CD4-positive, CD25-positive, alpha-beta regulatory T cell (primary cell): ENCODE measurements at regions not wholly inside any gene's neighbourhood (a gene's known extent, or its start where the extent isn't known, plus 50 kb on each side); places are given as distances from the start of the nearest gene placed in this dataset.
"Not testable (repeated sequence)": the region's sequence is repeated elsewhere in the genome, so short reads cannot be mapped to it uniquely, and the experiment has no call there.

Experiments
- ATAC-seq, 2 donors: fragments of 150-1000 bp; cut with Tn5 transposase; one replicate each; pipeline ENCODE4 v1.10.0; 2021; ENCODE audit warnings: low read depth in 2 of 2, moderate number of reproducible peaks in 2 of 2, moderate library complexity in 1 of 2
- DNase-seq, 3 donors: peaks; one replicate each; pipeline versions ENCODE4 v3.0.0 to v3.0.0-alpha.2; 2012 to 2022; ENCODE audit warnings: mixed read lengths in 1 of 3
- H3K27ac ChIP-seq: one replicate; pipeline ENCODE4 v1.7.0; 2013; ENCODE audit warnings: mild to moderate bottlenecking, low read length; ENCODE audit not compliant: insufficient read depth, poor library complexity, severe bottlenecking
- H3K27me3 ChIP-seq: one replicate; pipeline ENCODE4 v1.7.0; 2013; ENCODE audit warnings: low read length; ENCODE audit not compliant: control insufficient read depth, insufficient read depth
- H3K36me3 ChIP-seq: one replicate; pipeline ENCODE4 v1.7.0; 2013; ENCODE audit warnings: mild to moderate bottlenecking, low read length, moderate library complexity; ENCODE audit not compliant: control insufficient read depth, insufficient read depth
- H3K4me1 ChIP-seq: 2 replicates; pipeline ENCODE4 v1.7.0; 2013; ENCODE audit warnings: mild to moderate bottlenecking, low read length; ENCODE audit not compliant: insufficient read depth, control insufficient read depth, poor library complexity, severe bottlenecking
- H3K4me3 ChIP-seq: one replicate; pipeline ENCODE4 v1.7.0; 2013; ENCODE audit warnings: low read depth, mild to moderate bottlenecking, low read length, moderate library complexity
- H3K9me3 ChIP-seq, 2 experiments: 1 replicate in 1 of 2; 2 replicates in 1 of 2; pipeline ENCODE4 v1.7.0; 2013; ENCODE audit warnings: low read length in 2 of 2, mild to moderate bottlenecking in 1 of 2, moderate library complexity in 1 of 2; ENCODE audit not compliant: control insufficient read depth in 2 of 2
- H3K27ac Mint-ChIP-seq, 3 donors: one replicate each; pipeline ENCODE4 v1.8.0; 2020 to 2022; ENCODE audit warnings: mild to moderate bottlenecking in 3 of 3, mixed read lengths in 3 of 3, moderate library complexity in 2 of 3
- H3K27me3 Mint-ChIP-seq: one replicate; pipeline ENCODE4 v1.8.0; 2022; ENCODE audit warnings: mild to moderate bottlenecking, mixed read lengths
- H3K36me3 Mint-ChIP-seq: one replicate; pipeline ENCODE4 v1.8.0; 2020; ENCODE audit warnings: mixed read lengths
- H3K4me1 Mint-ChIP-seq, 4 donors: one replicate each; pipeline ENCODE4 v1.8.0; 2020 to 2022; ENCODE audit warnings: mixed read lengths in 4 of 4, mild to moderate bottlenecking in 1 of 4
- H3K4me3 Mint-ChIP-seq, 4 donors: one replicate each; pipeline ENCODE4 v1.8.0; 2020 to 2022; ENCODE audit warnings: mild to moderate bottlenecking in 4 of 4, mixed read lengths in 4 of 4, moderate library complexity in 3 of 4
- H3K9me3 Mint-ChIP-seq, 7 donors: one replicate each; pipeline ENCODE4 v1.8.0; 2020 to 2022; ENCODE audit warnings: mixed read lengths in 7 of 7, mild to moderate bottlenecking in 3 of 7, moderate library complexity in 2 of 7

DNA sequence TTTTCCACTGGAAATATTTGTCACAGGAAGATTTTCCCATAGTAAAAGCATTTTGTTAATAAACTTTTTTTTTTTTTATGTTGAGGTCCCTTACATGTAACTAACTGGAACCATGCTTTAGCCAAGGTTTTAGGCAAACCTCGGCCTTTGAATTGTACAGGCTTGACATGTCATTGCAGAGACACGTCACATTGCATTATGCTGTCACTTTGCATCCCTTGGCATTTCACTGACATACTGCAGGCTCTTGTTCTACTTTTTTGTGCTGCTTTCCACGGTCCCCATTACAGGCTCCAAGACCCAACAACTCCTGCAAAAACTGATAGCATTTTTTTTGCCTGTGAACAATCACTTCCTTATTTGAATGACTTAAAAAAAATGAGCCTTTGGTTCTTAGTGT lies 724.3 kb downstream of the TTLL7 start:
- not testable (repeated sequence) for H3K36me3 Mint-ChIP-seq, H3K4me1 Mint-ChIP-seq, H3K4me3 Mint-ChIP-seq, H3K9me3 Mint-ChIP-seq, ATAC-seq, H3K27me3 ChIP-seq, H3K27ac Mint-ChIP-seq, DNase-seq, H3K4me3 ChIP-seq, H3K9me3 ChIP-seq, H3K36me3 ChIP-seq, H3K4me1 ChIP-seq, H3K27ac ChIP-seq, H3K27me3 Mint-ChIP-seq

DNA sequence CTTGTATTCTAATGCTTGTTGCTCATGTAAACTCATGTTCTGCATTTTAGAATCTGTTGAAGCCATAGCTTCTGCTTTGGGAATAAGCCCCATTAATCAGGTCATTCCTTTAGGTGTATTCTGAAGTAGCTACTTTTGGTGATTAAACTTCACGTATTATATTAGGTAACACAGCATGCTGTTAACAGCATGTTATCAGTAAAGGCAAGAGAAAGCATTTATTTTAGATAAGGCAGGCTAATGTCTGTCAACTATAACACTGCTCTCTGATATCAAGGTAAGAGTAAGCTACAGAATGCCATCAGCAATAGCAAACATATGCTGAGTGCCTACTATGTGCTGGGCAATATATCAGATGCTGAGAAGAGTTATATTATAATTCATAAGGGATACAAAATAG lies 726.4 kb downstream of the TTLL7 start:
- not testable (repeated sequence) for H3K9me3 Mint-ChIP-seq, H3K27me3 Mint-ChIP-seq, H3K4me1 Mint-ChIP-seq, H3K27ac ChIP-seq, ATAC-seq, H3K27me3 ChIP-seq, H3K4me3 Mint-ChIP-seq, H3K36me3 ChIP-seq, H3K4me1 ChIP-seq, H3K4me3 ChIP-seq, H3K27ac Mint-ChIP-seq, H3K9me3 ChIP-seq, H3K36me3 Mint-ChIP-seq, DNase-seq

DNA sequence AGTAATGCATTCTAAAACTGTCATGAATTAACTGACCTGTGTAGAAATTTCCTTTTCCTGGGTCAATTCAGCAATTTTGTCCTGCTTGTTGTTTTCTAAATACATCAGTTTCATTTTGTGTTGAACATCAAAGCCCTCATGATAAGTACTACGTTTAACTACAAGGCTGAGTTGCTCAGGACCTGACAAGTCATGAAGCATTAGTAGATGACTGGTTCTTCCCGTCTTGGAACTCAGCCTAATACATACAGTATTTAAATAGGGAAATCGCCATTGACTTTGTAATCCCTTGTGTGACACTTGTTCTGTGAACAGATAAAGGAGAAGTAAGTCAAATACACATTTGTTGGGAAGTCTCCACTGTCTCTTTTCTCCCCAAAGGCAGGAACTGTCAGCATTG lies 727.1 kb downstream of the TTLL7 start:
- H3K4me3 Mint-ChIP-seq = not testable (repeated sequence)

DNA sequence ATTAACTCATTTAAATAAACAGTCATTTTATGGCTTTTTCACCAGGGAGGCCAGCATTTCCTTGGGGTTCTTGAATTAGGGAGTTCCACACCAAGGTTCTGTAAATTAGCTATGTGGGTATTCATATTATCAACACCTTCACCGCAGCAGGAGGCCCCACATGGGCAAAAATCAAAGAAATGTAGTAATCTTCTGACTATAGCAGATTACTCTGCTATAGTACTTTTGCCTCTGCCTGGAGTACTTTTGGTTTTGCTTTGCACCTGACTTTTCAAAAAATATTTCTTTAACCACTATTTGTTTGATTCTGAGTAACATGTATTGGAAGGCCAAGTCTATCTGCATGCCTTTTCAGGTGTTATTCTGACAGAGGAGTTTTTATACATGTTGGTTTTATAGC lies 728.1 kb downstream of the TTLL7 start:
- not testable (repeated sequence) for H3K9me3 Mint-ChIP-seq, H3K4me3 Mint-ChIP-seq, H3K27ac ChIP-seq, DNase-seq, H3K27ac Mint-ChIP-seq, ATAC-seq, H3K27me3 Mint-ChIP-seq, H3K4me1 ChIP-seq, H3K4me1 Mint-ChIP-seq, H3K9me3 ChIP-seq, H3K36me3 Mint-ChIP-seq, H3K36me3 ChIP-seq, H3K4me3 ChIP-seq, H3K27me3 ChIP-seq

More for the DNA sequence above, 727.1 kb downstream of the TTLL7 start:
- ATAC-seq, H3K4me3 ChIP-seq, H3K27me3 Mint-ChIP-seq, H3K36me3 ChIP-seq, H3K4me1 Mint-ChIP-seq, H3K27me3 ChIP-seq, H3K27ac Mint-ChIP-seq, H3K36me3 Mint-ChIP-seq, H3K9me3 Mint-ChIP-seq, H3K9me3 ChIP-seq, H3K27ac ChIP-seq, DNase-seq, H3K4me1 ChIP-seq: not testable (repeated sequence)

DNA sequence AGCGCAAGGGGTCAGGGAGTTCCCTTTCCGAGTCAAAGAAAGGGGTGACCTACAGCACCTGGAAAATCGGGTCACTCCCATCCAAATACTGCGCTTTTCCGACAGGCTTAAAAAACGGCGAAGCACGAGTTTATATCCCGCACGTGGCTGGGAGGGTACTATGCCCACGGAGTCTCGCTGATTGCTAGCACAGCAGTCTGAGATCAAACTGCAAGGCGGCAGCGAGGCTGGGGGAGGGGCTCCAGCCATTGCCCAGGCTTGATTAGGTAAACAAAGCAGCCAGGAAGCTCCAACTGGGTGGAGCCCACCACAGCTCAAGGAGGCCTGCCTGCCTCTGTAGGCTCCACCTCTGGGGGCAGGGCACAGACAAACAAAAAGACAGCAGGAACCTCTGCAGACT lies 735.1 kb downstream of the TTLL7 start:
- not testable (repeated sequence) for H3K4me1 Mint-ChIP-seq, H3K27me3 Mint-ChIP-seq, H3K4me3 ChIP-seq, H3K36me3 ChIP-seq, H3K9me3 ChIP-seq, H3K4me3 Mint-ChIP-seq, H3K27me3 ChIP-seq, H3K36me3 Mint-ChIP-seq, H3K27ac ChIP-seq, H3K9me3 Mint-ChIP-seq, ATAC-seq, H3K27ac Mint-ChIP-seq, H3K4me1 ChIP-seq, DNase-seq

DNA sequence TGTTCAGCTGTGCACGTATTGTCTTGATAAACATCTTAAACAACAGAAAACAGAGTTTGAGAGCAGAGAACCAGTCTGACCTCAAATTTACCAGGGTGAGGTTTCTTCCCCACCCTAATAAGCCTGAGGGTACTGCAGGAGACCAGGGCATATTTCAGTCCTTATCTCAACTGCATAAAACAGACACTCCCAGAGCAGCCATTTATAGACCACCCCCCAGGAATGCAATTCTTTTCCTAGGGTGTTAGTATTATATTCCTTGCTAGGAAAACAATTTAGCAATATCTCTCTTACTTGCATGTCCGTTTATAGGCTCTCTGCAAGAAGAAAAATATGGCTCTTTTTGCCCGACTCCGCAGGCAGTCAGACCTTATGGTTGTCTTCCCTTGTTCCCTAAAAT lies 747.2 kb downstream of the TTLL7 start:
- not testable (repeated sequence) for H3K4me1 Mint-ChIP-seq, H3K27me3 ChIP-seq, H3K9me3 ChIP-seq, H3K4me3 Mint-ChIP-seq, H3K4me3 ChIP-seq, ATAC-seq, H3K27me3 Mint-ChIP-seq, DNase-seq, H3K36me3 ChIP-seq, H3K27ac ChIP-seq, H3K27ac Mint-ChIP-seq, H3K36me3 Mint-ChIP-seq, H3K4me1 ChIP-seq
- peaks cover 0 to 11% (median 7%) of the 10 kb centered on the region in 7 donors for H3K9me3 Mint-ChIP-seq

DNA sequence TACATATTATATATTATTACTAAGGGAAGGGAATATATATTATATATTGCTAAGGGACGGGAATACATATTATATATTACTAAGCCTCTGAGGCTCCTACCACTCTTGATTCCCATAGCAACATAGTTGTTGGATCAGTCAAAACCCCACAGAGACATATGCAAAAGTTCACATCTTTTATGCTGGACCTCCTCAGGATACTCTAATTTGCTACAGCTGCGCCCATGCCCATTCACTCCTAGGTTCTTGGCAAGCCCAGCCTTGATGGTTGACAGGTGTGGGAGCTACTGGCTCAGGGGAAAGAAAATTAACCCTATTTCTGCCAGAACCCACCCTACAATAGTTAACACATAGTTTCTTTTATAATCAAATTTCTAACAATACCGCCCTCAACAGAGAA lies 752.2 kb downstream of the TTLL7 start:
- peaks cover 0 to 12% (median 7%) of the 10 kb centered on the region in 7 donors for H3K9me3 Mint-ChIP-seq
- DNase-seq, H3K27ac Mint-ChIP-seq, H3K4me3 Mint-ChIP-seq, H3K4me1 ChIP-seq, H3K36me3 ChIP-seq, H3K9me3 ChIP-seq, H3K27me3 Mint-ChIP-seq, ATAC-seq, H3K27me3 ChIP-seq, H3K4me3 ChIP-seq, H3K36me3 Mint-ChIP-seq, H3K27ac ChIP-seq, H3K4me1 Mint-ChIP-seq: not testable (repeated sequence)

DNA sequence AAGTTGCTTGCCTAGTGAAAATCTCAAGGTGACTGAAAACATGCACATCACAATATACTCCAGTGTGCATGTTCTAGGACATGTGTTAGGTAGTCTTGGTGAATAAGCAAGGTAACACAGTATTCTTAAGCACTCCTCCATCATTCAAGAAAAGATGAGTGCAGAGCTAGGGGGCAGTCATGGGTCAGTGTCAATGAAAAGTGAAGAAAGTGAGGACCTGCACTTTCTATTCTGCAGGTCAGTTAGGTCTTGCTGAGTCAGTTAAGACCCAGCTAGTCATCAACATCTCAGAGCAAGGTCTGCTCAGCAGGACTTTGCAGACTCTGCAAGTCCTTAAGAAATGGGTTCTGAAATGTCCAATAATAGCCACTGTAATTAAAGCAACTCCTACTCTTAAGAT lies 754.1 kb downstream of the TTLL7 start:
- not testable (repeated sequence) for H3K9me3 Mint-ChIP-seq, H3K27me3 ChIP-seq, H3K4me3 ChIP-seq, H3K36me3 ChIP-seq, H3K27me3 Mint-ChIP-seq, H3K9me3 ChIP-seq, H3K36me3 Mint-ChIP-seq, ATAC-seq, H3K4me1 Mint-ChIP-seq, H3K4me3 Mint-ChIP-seq, H3K27ac Mint-ChIP-seq, DNase-seq, H3K27ac ChIP-seq, H3K4me1 ChIP-seq
